Right atrium auricular region (tissue), 2 donors: ENCODE measurements at regions not wholly inside any gene's neighbourhood (a gene's known extent, or its start where the extent isn't known, plus 50 kb on each side); places are given as distances from the start of the nearest gene placed in this dataset.

ENCODE experiments used
- DNase-seq: peaks from one replicate; pipeline ENCODE4 v3.0.0-alpha.2; 2019; ENCODE audit warnings: low spot score
- H3K27ac ChIP-seq, 2 donors: fragments of 200-600 bp; sonication (generic); 1 replicate in 1 of 2; 2 replicates in 1 of 2; pipeline ENCODE4 v1.5.1; 2016 to 2019
- H3K27me3 ChIP-seq, 2 donors: fragments of 200-600 bp; sonication (generic); one replicate each; pipeline versions ENCODE4 v1.5.1 to v1.6.0; 2017 to 2019
- H3K36me3 ChIP-seq: fragments of 200-600 bp; sonication (generic); one replicate; pipeline ENCODE4 v1.5.1; 2016
- H3K4me1 ChIP-seq, 2 donors: fragments of 200-600 bp; sonication (generic); one replicate each; pipeline versions ENCODE4 v1.5.1 to v1.6.0; 2017 to 2019
- H3K4me3 ChIP-seq, 2 donors: fragments of 200-600 bp; sonication (generic); 1 replicate in 1 of 2; 2 replicates in 1 of 2; pipeline ENCODE4 v1.5.1; 2017 to 2019; ENCODE audit warnings: mild to moderate bottlenecking in 1 of 2, moderate library complexity in 1 of 2
- H3K9me3 ChIP-seq, 2 donors: fragments of 200-600 bp; sonication (generic); one replicate each; pipeline ENCODE4 v1.5.1; 2019
- CTCF ChIP-seq, 2 donors: fragments of 200-600 bp; sonication (generic); IDR thresholded peaks; one replicate each; pipeline ENCODE4 v1.5.1; 2019; ENCODE audit warnings: antibody characterized with exemption in 2 of 2

- H3K4me3 ChIP-seq, result no peak overlapping the region
- no peak for DNase-seq
- no peaks in the 10 kb centered on the region for H3K4me1 ChIP-seq
- no peak for TF ChIP-seq CTCF (IDR thresholded peaks at IDR 0.05)
- H3K27me3 ChIP-seq, result no peaks in the 10 kb centered on the region
- H3K9me3 ChIP-seq, result no peaks in the 10 kb centered on the region
- H3K27ac ChIP-seq, result no peak overlapping the region
- no peaks in the 10 kb centered on the region for H3K36me3 ChIP-seq
Measured at GRCh38 chr11:27968461-27968860, 139.5 kb downstream of the KIF18A start.

- Histone ChIP-seq H3K9me3 (no peaks in the 10 kb centered on the region), H3K4me1 (no peaks in the 10 kb centered on the region), H3K4me3 (no peak overlapping the region), H3K36me3 (no peaks in the 10 kb centered on the region), H3K27me3 (no peaks in the 10 kb centered on the region), H3K27ac (no peak overlapping the region)
- no peak for TF ChIP-seq CTCF (IDR thresholded peaks at IDR 0.05)
- DNase-seq, result no peak
Measured at GRCh38 chr11:27965559-27965958, 142.4 kb downstream of the KIF18A start.

- TF ChIP-seq CTCF (IDR thresholded peaks at IDR 0.05), result no peak
- Histone ChIP-seq H3K4me3 (no peak overlapping the region), H3K27me3 (no peaks in the 10 kb centered on the region), H3K36me3 (no peaks in the 10 kb centered on the region), H3K9me3 (no peaks in the 10 kb centered on the region), H3K4me1 (no peaks in the 10 kb centered on the region), H3K27ac (no peak overlapping the region)
- no peak for DNase-seq
Measured at GRCh38 chr11:27963370-27963769, 144.6 kb downstream of the KIF18A start.

- no peak for TF ChIP-seq CTCF (IDR thresholded peaks at IDR 0.05)
- no peak for DNase-seq
- H3K36me3 ChIP-seq, result no peaks in the 10 kb centered on the region
- no peaks in the 10 kb centered on the region for H3K9me3 ChIP-seq
- no peaks in the 10 kb centered on the region for H3K4me1 ChIP-seq
- H3K27me3 ChIP-seq, result no peaks in the 10 kb centered on the region
- H3K4me3 ChIP-seq, result no peak overlapping the region
- H3K27ac ChIP-seq, result no peak overlapping the region
Measured at GRCh38 chr11:27949951-27950738, 157.8 kb downstream of the KIF18A start.

GRCh38 chr11:27945348-27945747 is 162.6 kb downstream of the KIF18A start:
- H3K9me3 ChIP-seq, result no peaks in the 10 kb centered on the region
- no peak for TF ChIP-seq CTCF (IDR thresholded peaks at IDR 0.05)
- H3K4me1 ChIP-seq, result no peaks in the 10 kb centered on the region
- no peaks in the 10 kb centered on the region for H3K27me3 ChIP-seq
- no peak for DNase-seq
- H3K4me3 ChIP-seq, result no peak overlapping the region
- H3K36me3 ChIP-seq, result no peaks in the 10 kb centered on the region
- H3K27ac ChIP-seq, result no peak overlapping the region

GRCh38 chr11:27938011-27938410 is 169.9 kb downstream of the KIF18A start:
- no peaks in the 10 kb centered on the region for H3K27me3 ChIP-seq
- no peaks in the 10 kb centered on the region for H3K4me1 ChIP-seq
- no peaks in the 10 kb centered on the region for H3K36me3 ChIP-seq
- TF ChIP-seq CTCF (IDR thresholded peaks at IDR 0.05), result no peak
- H3K4me3 ChIP-seq, result no peak overlapping the region
- DNase-seq, result no peak
- no peaks in the 10 kb centered on the region for H3K9me3 ChIP-seq
- H3K27ac ChIP-seq, result no peak overlapping the region
